Neutrophil (primary cell): ENCODE measurements at regions not wholly inside any gene's neighbourhood (a gene's known extent, or its start where the extent isn't known, plus 50 kb on each side); places are given as distances from the start of the nearest gene placed in this dataset.

Experiments used
- H3K27ac ChIP-seq: fragments of 200-600 bp; sonication (generic); 2 replicates; pipeline ENCODE4 v1.5.1; 2016; ENCODE audit warnings: mild to moderate bottlenecking, moderate library complexity
- H3K27me3 ChIP-seq: fragments of 200-600 bp; sonication (generic); 2 replicates; pipeline ENCODE4 v1.6.0; 2016; ENCODE audit warnings: mild to moderate bottlenecking
- H3K36me3 ChIP-seq: fragments of 200-600 bp; sonication (generic); 2 replicates; pipeline ENCODE4 v1.5.1; 2017
- H3K4me1 ChIP-seq, 2 experiments: fragments of 200-600 bp in 1 of 2; sonication (generic) in 1 of 2; 1 replicate in 1 of 2; 2 replicates in 1 of 2; pipeline versions ENCODE4 v1.5.1 to v1.6.1; 2013 to 2016; ENCODE audit warnings: low read depth in 1 of 2, low read length in 1 of 2, mild to moderate bottlenecking in 1 of 2, moderate library complexity in 1 of 2; ENCODE audit not compliant: control insufficient read depth in 1 of 2, insufficient read depth in 1 of 2
- H3K4me3 ChIP-seq, 2 experiments: fragments of 200-600 bp in 1 of 2; sonication (generic) in 1 of 2; 1 replicate in 1 of 2; 2 replicates in 1 of 2; pipeline ENCODE4 v1.5.1; 2013 to 2016; ENCODE audit warnings: low read depth in 1 of 2, low read length in 1 of 2, mild to moderate bottlenecking in 1 of 2, moderate library complexity in 1 of 2
- H3K9me3 ChIP-seq: fragments of 200-600 bp; sonication (generic); 2 replicates; pipeline ENCODE4 v1.5.1; 2016
- CTCF ChIP-seq: fragments of 200-600 bp; sonication (generic); IDR thresholded peaks from 2 replicates; pipeline ENCODE4 v1.5.1; 2016; ENCODE audit warnings: antibody characterized with exemption

GRCh38 chr3:94314218-94314883 lies 251.5 kb downstream of the NSUN3 start:
- no peaks in the 10 kb centered on the region for H3K4me1 ChIP-seq
- no peaks in the 10 kb centered on the region for H3K9me3 ChIP-seq
- H3K27ac ChIP-seq, result no peak overlapping the region
- H3K36me3 ChIP-seq, result no peaks in the 10 kb centered on the region
- no peak for TF ChIP-seq CTCF
- no peak overlapping the region for H3K4me3 ChIP-seq
- no peaks in the 10 kb centered on the region for H3K27me3 ChIP-seq

- no peaks in the 10 kb centered on the region for H3K27me3 ChIP-seq
- TF ChIP-seq CTCF, result no peak
- no peak overlapping the region for H3K27ac ChIP-seq
- no peaks in the 10 kb centered on the region for H3K9me3 ChIP-seq
- H3K36me3 ChIP-seq, result no peaks in the 10 kb centered on the region
- H3K4me1 ChIP-seq, result no peaks in the 10 kb centered on the region
- no peak overlapping the region for H3K4me3 ChIP-seq
These were observed 254.2 kb downstream of the NSUN3 start for GRCh38 chr3:94317017-94317416.

- no peaks in the 10 kb centered on the region for H3K27me3 ChIP-seq
- no peak overlapping the region for H3K4me3 ChIP-seq
- H3K36me3 ChIP-seq, result no peaks in the 10 kb centered on the region
- H3K27ac ChIP-seq, result no peak overlapping the region
- no peaks in the 10 kb centered on the region for H3K4me1 ChIP-seq
- H3K9me3 ChIP-seq, result no peaks in the 10 kb centered on the region
- TF ChIP-seq CTCF, result no peak
These were observed 260.7 kb downstream of the NSUN3 start for GRCh38 chr3:94323596-94323995.

GRCh38 chr3:94331831-94332230 lies 269.0 kb downstream of the NSUN3 start:
- Histone ChIP-seq H3K27me3 (no peaks in the 10 kb centered on the region), H3K4me3 (no peak overlapping the region), H3K36me3 (no peaks in the 10 kb centered on the region), H3K27ac (no peak overlapping the region), H3K9me3 (no peaks in the 10 kb centered on the region), H3K4me1 (no peaks in the 10 kb centered on the region)
- TF ChIP-seq CTCF, result no peak

- Histone ChIP-seq H3K36me3 (no peaks in the 10 kb centered on the region), H3K9me3 (no peaks in the 10 kb centered on the region), H3K27ac (no peak overlapping the region), H3K4me3 (no peak overlapping the region), H3K27me3 (no peaks in the 10 kb centered on the region), H3K4me1 (no peaks in the 10 kb centered on the region)
- TF ChIP-seq CTCF, result no peak
These were observed 273.3 kb downstream of the NSUN3 start for GRCh38 chr3:94336046-94336753.
